ENCODE measurements at regions not wholly inside any gene's neighbourhood (a gene's known extent, or its start where the extent isn't known, plus 50 kb on each side); places are given as distances from the start of the nearest gene placed in this dataset.

- TF ChIP-seq YY1 (IDR thresholded peaks at IDR 0.05; ENCODE audit: extremely low read depth, insufficient replicate concordance, low read depth, low read length) (no peak), EZH2 (IDR thresholded peaks at IDR 0.05) (no peak)
Observed at GRCh38 chr1:195516036-195516435, 1092.2 kb downstream of the KCNT2 start.

Measured in HCT116 (cell line).